ENCODE measurements at regions not wholly inside any gene's neighbourhood (a gene's known extent, or its start where the extent isn't known, plus 50 kb on each side); places are given as distances from the start of the nearest gene placed in this dataset.

DNA sequence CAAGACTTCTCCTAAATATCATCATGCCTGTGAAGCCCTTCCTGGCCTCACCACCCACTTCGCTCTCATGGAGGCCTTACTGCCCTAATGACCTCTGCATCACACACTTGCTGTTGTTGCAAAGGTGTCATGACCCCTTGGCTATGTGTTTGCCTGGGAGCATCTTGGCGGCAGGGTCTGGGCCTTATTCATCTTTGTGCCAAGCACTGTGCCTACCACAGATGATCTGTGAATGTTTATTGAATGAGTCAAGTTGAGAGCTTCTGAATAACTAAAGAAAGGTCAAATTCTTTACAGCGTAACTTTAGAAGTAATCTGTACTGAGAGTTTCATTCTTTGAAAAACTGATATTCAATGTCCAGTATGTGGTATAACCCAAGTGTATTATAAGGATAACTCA is 113.3 kb downstream of the TTC8 start:
- Mint-ChIP-seq H3K36me3 (no peaks in the 10 kb centered on the region), H3K27ac (no peak overlapping the region), H3K4me1 (ENCODE audit: unreplicated experiment) (peaks cover 6% of the 10 kb centered on the region), H3K9me3 (no peaks in the 10 kb centered on the region), H3K27me3 (no peaks in the 10 kb centered on the region), H3K4me3 (no peak overlapping the region)
- TF ChIP-seq, protein P1, sequence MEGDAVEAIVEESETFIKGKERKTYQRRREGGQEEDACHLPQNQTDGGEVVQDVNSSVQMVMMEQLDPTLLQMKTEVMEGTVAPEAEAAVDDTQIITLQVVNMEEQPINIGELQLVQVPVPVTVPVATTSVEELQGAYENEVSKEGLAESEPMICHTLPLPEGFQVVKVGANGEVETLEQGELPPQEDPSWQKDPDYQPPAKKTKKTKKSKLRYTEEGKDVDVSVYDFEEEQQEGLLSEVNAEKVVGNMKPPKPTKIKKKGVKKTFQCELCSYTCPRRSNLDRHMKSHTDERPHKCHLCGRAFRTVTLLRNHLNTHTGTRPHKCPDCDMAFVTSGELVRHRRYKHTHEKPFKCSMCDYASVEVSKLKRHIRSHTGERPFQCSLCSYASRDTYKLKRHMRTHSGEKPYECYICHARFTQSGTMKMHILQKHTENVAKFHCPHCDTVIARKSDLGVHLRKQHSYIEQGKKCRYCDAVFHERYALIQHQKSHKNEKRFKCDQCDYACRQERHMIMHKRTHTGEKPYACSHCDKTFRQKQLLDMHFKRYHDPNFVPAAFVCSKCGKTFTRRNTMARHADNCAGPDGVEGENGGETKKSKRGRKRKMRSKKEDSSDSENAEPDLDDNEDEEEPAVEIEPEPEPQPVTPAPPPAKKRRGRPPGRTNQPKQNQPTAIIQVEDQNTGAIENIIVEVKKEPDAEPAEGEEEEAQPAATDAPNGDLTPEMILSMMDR (conservative IDR thresholded peaks at IDR 0.05), result no peak
- DNase-seq (ENCODE audit: extremely low spot score, unreplicated experiment), result no peak

DNA sequence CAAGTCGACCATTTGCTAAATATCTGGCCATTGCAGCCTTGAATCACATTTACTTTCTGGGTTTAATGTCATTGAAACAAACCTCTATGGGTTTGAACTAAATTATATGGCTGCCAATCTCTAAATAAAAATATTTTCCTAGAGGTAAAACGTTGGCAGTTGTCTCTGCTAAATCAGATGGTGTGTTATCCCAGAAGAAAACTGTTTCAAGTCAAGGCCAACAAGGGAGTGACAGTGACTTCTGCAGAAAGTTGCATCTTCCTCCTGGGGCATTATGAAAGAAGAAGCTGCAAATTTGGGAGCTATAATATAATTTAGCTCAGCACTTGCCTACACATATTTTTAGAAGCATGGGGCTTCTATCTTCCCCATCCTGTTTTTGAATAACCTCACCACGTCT is 116.2 kb downstream of the TTC8 start:
- Mint-ChIP-seq H3K27me3 (peaks cover 3% of the 10 kb centered on the region), H3K9me3 (no peaks in the 10 kb centered on the region), H3K36me3 (no peaks in the 10 kb centered on the region), H3K27ac (no peak overlapping the region), H3K4me3 (no peak overlapping the region), H3K4me1 (ENCODE audit: unreplicated experiment) (no peaks in the 10 kb centered on the region)
- no peak for DNase-seq (ENCODE audit: extremely low spot score, unreplicated experiment)
- TF ChIP-seq, protein P1 (conservative IDR thresholded peaks at IDR 0.05), result no peak

GRCh38 chr14:88941414-88941813 is 117.0 kb downstream of the TTC8 start:
- Mint-ChIP-seq H3K4me1 (ENCODE audit: unreplicated experiment) (no peaks in the 10 kb centered on the region), H3K4me3 (no peak overlapping the region), H3K9me3 (no peaks in the 10 kb centered on the region), H3K27me3 (peaks cover 5% of the 10 kb centered on the region), H3K36me3 (no peaks in the 10 kb centered on the region), H3K27ac (no peak overlapping the region)
- TF ChIP-seq, protein P1 (conservative IDR thresholded peaks at IDR 0.05), result no peak
- no peak for DNase-seq (ENCODE audit: extremely low spot score, unreplicated experiment)

DNA sequence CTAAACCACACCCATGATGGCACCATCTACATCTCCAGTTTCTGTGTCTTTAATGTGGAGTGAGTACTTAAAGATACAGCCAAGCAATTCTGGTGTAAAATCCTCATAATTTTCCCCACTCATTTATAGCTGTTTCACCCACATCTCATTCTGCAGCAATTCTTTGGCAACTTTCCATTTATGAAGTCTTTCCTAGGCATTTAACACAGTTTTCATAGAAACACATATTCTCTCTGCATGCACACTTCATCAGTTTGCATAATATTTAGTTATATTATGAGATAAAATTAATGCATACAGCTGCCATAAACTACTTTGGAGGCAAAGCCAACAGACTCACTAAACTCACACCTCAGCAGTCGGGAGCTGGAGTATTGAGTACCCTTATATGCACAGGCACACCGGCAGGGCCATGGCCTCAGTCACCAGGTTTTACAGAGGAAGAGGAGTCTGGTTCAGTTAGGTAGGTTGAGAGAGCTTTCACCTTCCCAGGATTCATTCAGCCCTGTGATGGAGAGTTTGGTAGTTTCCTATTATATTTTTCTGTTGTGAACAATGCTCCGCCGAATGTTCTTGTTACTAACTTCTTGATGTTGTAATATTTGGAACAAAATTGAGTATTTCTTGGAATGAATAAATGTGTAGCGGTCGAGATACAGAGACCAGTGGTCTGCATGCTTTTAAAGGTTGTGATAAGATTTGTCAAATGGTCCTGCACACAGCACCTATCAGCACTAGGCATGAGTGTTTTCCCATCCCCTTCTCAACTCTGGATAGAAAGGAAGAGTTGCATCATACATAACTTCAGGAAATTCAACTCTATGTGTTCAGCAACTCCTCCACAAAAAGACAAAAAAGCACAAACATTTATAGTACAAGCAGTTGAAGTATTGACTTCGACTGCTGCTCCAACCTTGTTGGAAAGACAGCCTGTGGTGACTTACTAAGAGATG is 123.5 kb downstream of the TTC8 start:
- Mint-ChIP-seq H3K4me3 (no peak overlapping the region), H3K4me1 (ENCODE audit: unreplicated experiment) (no peaks in the 10 kb centered on the region), H3K36me3 (no peaks in the 10 kb centered on the region), H3K9me3 (peaks cover 5% of the 10 kb centered on the region), H3K27ac (no peak overlapping the region), H3K27me3 (peaks cover 9% of the 10 kb centered on the region)
- DNase-seq (ENCODE audit: extremely low spot score, unreplicated experiment), result no peak
- TF ChIP-seq, protein P1 (conservative IDR thresholded peaks at IDR 0.05), result no peak

GRCh38 chr14:88950069-88950468 is 125.6 kb downstream of the TTC8 start:
- H3K9me3 Mint-ChIP-seq, result peaks cover 5% of the 10 kb centered on the region

More at GRCh38 chr14:88950069-88950468, 125.6 kb downstream of the TTC8 start:
- Mint-ChIP-seq H3K4me1 (ENCODE audit: unreplicated experiment) (no peaks in the 10 kb centered on the region), H3K4me3 (no peak overlapping the region), H3K36me3 (no peaks in the 10 kb centered on the region), H3K27me3 (peaks cover 9% of the 10 kb centered on the region), H3K27ac (no peak overlapping the region)
- TF ChIP-seq, protein P1 (conservative IDR thresholded peaks at IDR 0.05), result no peak
- DNase-seq (ENCODE audit: extremely low spot score, unreplicated experiment), result no peak

All from type B pancreatic cell (in vitro differentiated cells).